ENCODE measurements at regions not wholly inside any gene's neighbourhood (a gene's known extent, or its start where the extent isn't known, plus 50 kb on each side); places are given as distances from the start of the nearest gene placed in this dataset.

DNA sequence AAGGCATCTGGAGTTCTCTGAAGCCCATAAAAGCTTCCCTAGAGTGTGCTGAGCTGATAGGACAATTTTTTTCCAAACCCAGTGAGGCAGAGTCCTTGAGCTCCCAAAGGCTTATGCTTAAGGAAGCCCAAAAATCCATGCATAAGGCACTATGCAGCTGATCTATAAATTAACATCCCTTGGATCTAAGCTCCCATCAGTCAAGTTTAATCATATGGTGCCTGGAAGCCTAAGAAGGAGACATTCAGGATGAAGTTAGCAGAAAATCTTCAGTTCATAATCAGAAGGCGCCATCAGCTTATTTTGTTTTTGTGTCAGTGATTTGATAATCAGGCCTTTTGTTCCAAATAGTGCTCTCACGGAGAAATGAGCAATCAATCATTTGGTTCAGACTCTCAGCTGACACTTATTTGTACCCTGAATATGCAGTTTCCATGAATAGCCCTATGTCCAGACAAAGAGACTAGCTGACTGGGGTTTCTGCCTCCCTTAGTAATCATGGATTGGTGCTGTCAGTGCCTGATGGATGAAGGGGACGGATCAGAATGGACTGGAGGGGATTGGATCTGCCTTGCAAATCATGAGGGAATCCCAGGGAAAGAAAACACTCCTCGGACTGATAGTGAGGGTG is 464.8 kb upstream of the RGPD4 start:
- TF ChIP-seq POLR2AphosphoS5 (IDR thresholded peaks at IDR 0.05) = no peak
- no peak for TF ChIP-seq POLR2A (IDR thresholded peaks at IDR 0.05)

Data from stomach (tissue), 4 donors.